ENCODE measurements at regions not wholly inside any gene's neighbourhood (a gene's known extent, or its start where the extent isn't known, plus 50 kb on each side); places are given as distances from the start of the nearest gene placed in this dataset.

DNA sequence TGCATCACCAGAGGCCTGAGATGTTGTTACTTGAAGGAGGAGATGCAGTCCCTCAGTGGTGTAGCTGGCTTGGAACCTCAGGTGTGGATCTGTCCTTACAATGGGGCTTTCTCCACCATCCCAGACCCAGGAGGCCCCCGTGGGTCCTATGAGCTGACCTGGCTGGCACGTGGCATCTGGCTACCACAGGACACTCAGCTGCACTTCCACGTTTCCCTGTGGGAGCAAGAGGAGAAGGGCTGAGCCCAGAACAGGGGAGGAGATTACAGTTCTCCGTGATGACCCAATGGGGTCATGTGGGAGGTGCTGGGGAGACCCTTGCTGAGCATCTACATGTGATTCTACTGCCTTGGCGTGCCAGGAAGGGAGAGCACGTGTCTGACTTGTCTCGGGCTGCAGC lies 1448.4 kb downstream of the TBC1D22A start:
- Histone ChIP-seq H4K20me1 (ENCODE audit: insufficient read depth, low read length) (no peaks in the 10 kb centered on the region), H3K4me2 (ENCODE audit: low read depth, low read length) (no peak overlapping the region), H3K56ac (ENCODE audit: extremely low read depth, insufficient read depth, low read length) (no peak overlapping the region), H3K4me1 (ENCODE audit: control insufficient read depth, insufficient read depth, low read length) (no peaks in the 10 kb centered on the region), H2AK9ac (replicated peaks; ENCODE audit: low read depth, low read length, poor library complexity) (no peak overlapping the region), H2BK120ac (ENCODE audit: low read depth, low read length) (no peak overlapping the region), H3K27me3 (ENCODE audit: control insufficient read depth, insufficient read depth, low read length) (no peaks in the 10 kb centered on the region), H4K91ac (ENCODE audit: insufficient read depth, low read depth, low read length) (no peak overlapping the region), H3K4ac (ENCODE audit: low read depth, low read length) (no peak overlapping the region), H2BK5ac (ENCODE audit: low read depth, low read length, poor library complexity, severe bottlenecking) (no peak overlapping the region), H3K9me3 (ENCODE audit: control insufficient read depth, insufficient read depth, low read length) (peaks cover 55% of the 10 kb centered on the region), H3K9ac (ENCODE audit: low read depth, low read length) (no peak overlapping the region), H3K23ac (ENCODE audit: low read depth, low read length) (no peak overlapping the region), H3K36me3 (ENCODE audit: control insufficient read depth, insufficient read depth, low read length) (no peaks in the 10 kb centered on the region), H2AK5ac (ENCODE audit: low read depth, low read length) (no peak overlapping the region), H3K27ac (ENCODE audit: insufficient read depth, low read length) (no peak overlapping the region), H3K4me3 (ENCODE audit: insufficient read depth, low read depth, low read length) (no peak overlapping the region), H3K14ac (replicated peaks; ENCODE audit: low read depth, low read length) (no peak overlapping the region), H3K18ac (ENCODE audit: low read depth, low read length) (no peak overlapping the region), H2AFZ (replicated peaks; ENCODE audit: low read length, poor library complexity) (no peak overlapping the region), H3K79me1 (ENCODE audit: low read depth in 1 of 2, low read length in 2 of 2) (no peaks in the 10 kb centered on the region), H4K8ac (ENCODE audit: low read depth in 2 of 2, low read length in 2 of 2) (no peak overlapping the region), H3K9me1 (ENCODE audit: insufficient read depth, low read length) (no peaks in the 10 kb centered on the region), H4K5ac (ENCODE audit: low read depth, low read length) (no peak overlapping the region), H2BK20ac (ENCODE audit: low read depth, low read length) (no peak overlapping the region), H2BK15ac (ENCODE audit: low read depth, low read length) (no peak overlapping the region)
- in situ Hi-C loops (cut with MboI; ENCODE audit: low sequenced_read_pairs) (no loop called here), dilution Hi-C loops (cut with HindIII; ENCODE audit: low sequenced_read_pairs, unreplicated experiment) (no loop called here), intact Hi-C loops (cut with micrococcal nuclease) (no loop called here)
- ChIA-PET CTCF (no interaction called here), POLR2A (ENCODE audit: unreplicated experiment) (no interaction called here)
- TF ChIP-seq NFE2L2 (IDR thresholded peaks at IDR 0.05; ENCODE audit: low read depth, low read length) = no peak
- no peak for TF ChIP-seq SMC3 (IDR thresholded peaks at IDR 0.05; ENCODE audit: low read depth, low read length)
- no peak for TF ChIP-seq POLR2A (IDR thresholded peaks at IDR 0.05; ENCODE audit: low read depth, low read length)
- TF ChIP-seq CTCF (conservative IDR thresholded peaks at IDR 0.05; ENCODE audit: low read depth, low read length) = no peak
- no peak for TF ChIP-seq MAZ (IDR thresholded peaks at IDR 0.05; ENCODE audit: borderline replicate concordance, low read depth, low read length)
- TF ChIP-seq RCOR1 (IDR thresholded peaks at IDR 0.05; ENCODE audit: insufficient replicate concordance, low read length) = no peak
- no peak for TF ChIP-seq RFX5 (IDR thresholded peaks at IDR 0.05; ENCODE audit: low read depth, low read length)
- no peak for TF ChIP-seq MAFK (IDR thresholded peaks at IDR 0.05; ENCODE audit: low read depth, low read length)
- TF ChIP-seq CEBPB (IDR thresholded peaks at IDR 0.05; ENCODE audit: low read depth, low read length) = no peak
- no peak for TF ChIP-seq FOS (IDR thresholded peaks at IDR 0.05; ENCODE audit: low read depth, low read length)
- TF ChIP-seq CHD1 (IDR thresholded peaks at IDR 0.05; ENCODE audit: low read depth, low read length) = no peak
- ATAC-seq (ENCODE audit: low read depth) (no peak), DNase-seq (no peak)
- no TSS peak for BruUV-seq (replicated peaks)
- WGBS, 2 experiments (ENCODE audit: extremely low coverage in 2 of 2, insufficient read length in 1 of 2) = 11% methylated on average over 5 of the region's 7 CpGs; no CpG with 5 or more reads in 1 of the 2 experiments

Measured in IMR-90 (cell line).